IMR-90 (cell line): ENCODE measurements at regions not wholly inside any gene's neighbourhood (a gene's known extent, or its start where the extent isn't known, plus 50 kb on each side); places are given as distances from the start of the nearest gene placed in this dataset.

Experiments
- ATAC-seq: fragments of 200-7000 bp; cut with Tn5 transposase; 2 replicates; pipeline ENCODE4 v1.9.1; 2020; ENCODE audit warnings: low read depth, mild to moderate bottlenecking, moderate library complexity
- BruUV-seq: library from RNA; stranded (reverse); fragments of 400-500 nt; replicated peaks from 2 replicates; lab custom pipeline; 2021; lab: Mats Ljungman, UMichigan
- CTCF ChIA-PET: fragments of 300-600 bp; formaldehyde crosslinking; extraction: SDS; loops from one replicate; lab custom pipeline; 2021; ENCODE audit warnings: antibody characterized with exemption; lab: Yijun Ruan, JAX
- POLR2A ChIA-PET: fragments of 300-600 bp; sonication (Branson Sonifier 250); formaldehyde crosslinking; loops from one replicate; lab custom pipeline; 2022; ENCODE audit warnings: antibody characterized with exemption; ENCODE audit not compliant: unreplicated experiment; lab: Charles Lee
- DNase-seq: peaks from one replicate; pipeline ENCODE4 v3.0.0; 2013
- H2AFZ ChIP-seq: replicated peaks from 2 replicates; pipeline ENCODE3; 2013; ENCODE audit warnings: low read length, mild to moderate bottlenecking; ENCODE audit not compliant: poor library complexity
- H2AK5ac ChIP-seq: 2 replicates; pipeline ENCODE4 v1.6.1; 2013; ENCODE audit warnings: low read depth, low read length, inconsistent platforms
- H2AK9ac ChIP-seq: replicated peaks from 2 replicates; pipeline ENCODE3; 2013; ENCODE audit warnings: mild to moderate bottlenecking, low read depth, low read length, moderate library complexity; ENCODE audit not compliant: poor library complexity
- H2BK120ac ChIP-seq: 2 replicates; pipeline ENCODE4 v1.6.1; 2013; ENCODE audit warnings: low read depth, low read length, inconsistent platforms
- H2BK15ac ChIP-seq: 3 replicates; pipeline ENCODE4 v1.6.1; 2013; ENCODE audit warnings: low read depth, low read length, inconsistent platforms
- H2BK20ac ChIP-seq: 2 replicates; pipeline ENCODE4 v1.6.1; 2013; ENCODE audit warnings: low read depth, mild to moderate bottlenecking, inconsistent platforms, low read length, moderate library complexity
- H2BK5ac ChIP-seq: 2 replicates; pipeline ENCODE4 v1.6.1; 2013; ENCODE audit warnings: mild to moderate bottlenecking, low read depth, low read length, inconsistent platforms; ENCODE audit not compliant: poor library complexity, severe bottlenecking
- H3K14ac ChIP-seq: replicated peaks from 2 replicates; pipeline ENCODE4 v1.6.1; 2013; ENCODE audit warnings: low read depth, low read length, inconsistent platforms
- H3K18ac ChIP-seq: 2 replicates; pipeline ENCODE4 v1.6.1; 2013; ENCODE audit warnings: low read depth, low read length, control low read depth
- H3K23ac ChIP-seq: 2 replicates; pipeline ENCODE4 v1.6.1; 2013; ENCODE audit warnings: low read depth, low read length, inconsistent platforms
- H3K27ac ChIP-seq: 2 replicates; pipeline ENCODE4 v1.5.1; 2013; ENCODE audit warnings: mild to moderate bottlenecking, control low read depth, low read length; ENCODE audit not compliant: insufficient read depth
- H3K27me3 ChIP-seq: 2 replicates; pipeline ENCODE4 v1.6.1; 2013; ENCODE audit warnings: low read length; ENCODE audit not compliant: control insufficient read depth, insufficient read depth
- H3K36me3 ChIP-seq: 2 replicates; pipeline ENCODE4 v1.6.1; 2013; ENCODE audit warnings: low read length, mixed read lengths; ENCODE audit not compliant: control insufficient read depth, insufficient read depth
- H3K4ac ChIP-seq: 2 replicates; pipeline ENCODE4 v1.6.1; 2013; ENCODE audit warnings: low read depth, low read length, inconsistent platforms
- H3K4me1 ChIP-seq: 2 replicates; pipeline ENCODE4 v1.6.1; 2013; ENCODE audit warnings: low read length, mixed read lengths; ENCODE audit not compliant: control insufficient read depth, insufficient read depth
- H3K4me2 ChIP-seq: 2 replicates; pipeline ENCODE4 v1.6.1; 2013; ENCODE audit warnings: low read depth, mild to moderate bottlenecking, control low read depth, low read length, moderate library complexity
- H3K4me3 ChIP-seq: 2 replicates; pipeline ENCODE4 v1.5.1; 2013; ENCODE audit warnings: low read depth, mild to moderate bottlenecking, control low read depth, low read length, moderate library complexity; ENCODE audit not compliant: insufficient read depth
- H3K56ac ChIP-seq: 2 replicates; pipeline ENCODE4 v1.6.1; 2013; ENCODE audit warnings: low read length, inconsistent platforms; ENCODE audit not compliant: insufficient read depth; ENCODE audit errors: extremely low read depth
- H3K79me1 ChIP-seq, 2 experiments: 2 replicates each; pipeline ENCODE4 v1.6.1; 2013; ENCODE audit warnings: low read length in 2 of 2, inconsistent platforms in 1 of 2, low read depth in 1 of 2
- H3K9ac ChIP-seq: 2 replicates; pipeline ENCODE4 v1.6.1; 2013; ENCODE audit warnings: low read depth, low read length, control low read depth
- H3K9me1 ChIP-seq: 2 replicates; pipeline ENCODE4 v1.6.1; 2013; ENCODE audit warnings: low read length, inconsistent platforms; ENCODE audit not compliant: insufficient read depth
- H3K9me3 ChIP-seq: 2 replicates; pipeline ENCODE4 v1.6.1; 2013; ENCODE audit warnings: low read length; ENCODE audit not compliant: control insufficient read depth, insufficient read depth
- H4K20me1 ChIP-seq: 2 replicates; pipeline ENCODE4 v1.6.1; 2013; ENCODE audit warnings: low read length, inconsistent platforms; ENCODE audit not compliant: insufficient read depth
- H4K5ac ChIP-seq: 2 replicates; pipeline ENCODE4 v1.6.1; 2013; ENCODE audit warnings: mild to moderate bottlenecking, low read depth, low read length, control low read depth
- H4K8ac ChIP-seq, 2 experiments: 2 replicates each; pipeline ENCODE4 v1.6.1; 2013; ENCODE audit warnings: low read depth in 2 of 2, low read length in 2 of 2, control low read depth in 1 of 2, inconsistent platforms in 1 of 2
- H4K91ac ChIP-seq: 2 replicates; pipeline ENCODE4 v1.6.1; 2013; ENCODE audit warnings: low read depth, low read length, inconsistent platforms; ENCODE audit not compliant: insufficient read depth
- CEBPB ChIP-seq: IDR thresholded peaks from 2 replicates; pipeline ENCODE4 v1.6.1; 2012; ENCODE audit warnings: low read depth, low read length, improper control_type of control experiment
- CHD1 ChIP-seq: IDR thresholded peaks from 2 replicates; pipeline ENCODE4 v1.6.1; 2012; ENCODE audit warnings: low read depth, low read length, improper control_type of control experiment
- FOS ChIP-seq: fragments of 150-350 bp; IDR thresholded peaks from 2 replicates; pipeline ENCODE4 v1.6.1; 2016; ENCODE audit warnings: low read depth, low read length
- MAFK ChIP-seq: IDR thresholded peaks from 2 replicates; pipeline ENCODE4 v1.6.1; 2012; ENCODE audit warnings: low read depth, low read length, improper control_type of control experiment
- MAZ ChIP-seq: IDR thresholded peaks from 2 replicates; pipeline ENCODE4 v1.6.1; 2012; ENCODE audit warnings: low read depth, mild to moderate bottlenecking, low read length, improper control_type of control experiment, moderate library complexity, borderline replicate concordance
- NFE2L2 ChIP-seq: fragments of 150-350 bp; IDR thresholded peaks from 2 replicates; pipeline ENCODE4 v1.6.1; 2016; ENCODE audit warnings: low read depth, mild to moderate bottlenecking, low read length
- RAD21 ChIP-seq: IDR thresholded peaks from 2 replicates; pipeline ENCODE4 v1.6.1; 2012; ENCODE audit warnings: low read length, improper control_type of control experiment
- RFX5 ChIP-seq: IDR thresholded peaks from 2 replicates; pipeline ENCODE4 v1.8.0; 2012; ENCODE audit warnings: low read depth, mild to moderate bottlenecking, low read length, moderate library complexity
- SMC3 ChIP-seq: fragments of 150-350 bp; IDR thresholded peaks from 2 replicates; pipeline ENCODE4 v1.6.1; 2016; ENCODE audit warnings: low read depth, mild to moderate bottlenecking, antibody characterized with exemption, low read length, moderate library complexity
- USF2 ChIP-seq: fragments of 150-350 bp; IDR thresholded peaks from 2 replicates; pipeline ENCODE4 v1.6.1; 2017; ENCODE audit warnings: mild to moderate bottlenecking, antibody characterized with exemption, low read length, low read depth
- WGBS, 2 experiments: methylation state at CpG; one replicate each; pipeline versions ENCODE4 v1.1.5 to v1.1.7; 2013; ENCODE audit warnings: missing lambda C conversion rate in 2 of 2; ENCODE audit not compliant: insufficient read length in 1 of 2; ENCODE audit errors: extremely low coverage in 2 of 2; 5-methylcytosine and 5-hydroxymethylcytosine counted together
- dilution Hi-C: fragments of 300-500 bp; cut with HindIII; formaldehyde crosslinking; loops from one replicate; pipeline ENCODE4 v1.14.3; 2018; ENCODE audit warnings: low sequenced_read_pairs; ENCODE audit not compliant: unreplicated experiment
- in situ Hi-C: fragments of 300-500 bp; cut with MboI; formaldehyde crosslinking; loops from 3 replicates; pipeline ENCODE4 v1.14.3; 2019; ENCODE audit warnings: low sequenced_read_pairs, inconsistent platforms, mixed read lengths
- intact Hi-C: fragments of 100-400 bp; cut with micrococcal nuclease; formaldehyde crosslinking; loops from 2 replicates; pipeline ENCODE4 v1.10.0; 2022
- TF ChIP-seq, protein P1 (sequence below): fragments of 150-350 bp; IDR thresholded peaks from 2 replicates; pipeline ENCODE4 v1.6.1; 2016; ENCODE audit warnings: low read depth, mild to moderate bottlenecking, low read length, moderate library complexity, borderline replicate concordance

DNA sequence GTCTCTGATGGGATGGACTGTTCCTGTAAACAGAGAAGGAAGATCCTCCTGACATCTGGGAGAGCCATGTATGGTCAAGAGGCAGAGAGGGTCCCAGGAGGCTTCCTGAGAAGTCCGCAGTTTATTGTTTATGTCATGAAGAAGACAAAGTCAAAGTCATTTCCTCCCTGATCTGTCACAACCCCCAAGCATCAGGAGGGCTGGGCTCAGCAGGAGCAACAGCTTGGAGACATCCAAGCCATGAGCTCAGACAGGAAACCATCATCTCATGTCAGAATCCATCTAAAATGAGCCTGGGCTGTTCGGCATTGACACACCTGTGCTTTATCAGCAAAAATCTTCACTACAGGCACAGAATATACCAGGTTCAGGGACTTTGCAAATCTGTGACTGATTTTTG is 325.0 kb upstream of the MSX2 start:
- Histone ChIP-seq H3K4me3 (no peak overlapping the region), H2AK5ac (no peak overlapping the region), H2AFZ (no peak overlapping the region), H2AK9ac (no peak overlapping the region), H3K79me1 (no peaks in the 10 kb centered on the region), H3K4ac (no peak overlapping the region), H2BK15ac (no peak overlapping the region), H3K36me3 (no peaks in the 10 kb centered on the region), H3K27ac (no peak overlapping the region), H2BK120ac (no peak overlapping the region), H3K9me1 (no peaks in the 10 kb centered on the region), H4K20me1 (no peaks in the 10 kb centered on the region), H3K4me1 (no peaks in the 10 kb centered on the region), H3K27me3 (peaks cover 20% of the 10 kb centered on the region), H3K56ac (no peak overlapping the region), H2BK20ac (no peak overlapping the region), H3K14ac (no peak overlapping the region), H3K18ac (no peak overlapping the region), H2BK5ac (no peak overlapping the region), H3K9me3 (no peaks in the 10 kb centered on the region), H3K4me2 (no peak overlapping the region), H3K23ac (no peak overlapping the region), H3K9ac (no peak overlapping the region), H4K91ac (no peak overlapping the region), H4K8ac (no peak overlapping the region), H4K5ac (no peak overlapping the region)
- in situ Hi-C loops: no loop called here
- POLR2A ChIA-PET: no interaction called here
- intact Hi-C loops: no loop called here
- dilution Hi-C loops: no loop called here
- no CpG with 5 or more reads among the region's 2 CpGs for WGBS, 2 experiments
- CTCF ChIA-PET: interaction anchor here (1.1 kb wide), 1 partner anchor 11 kb away, joined by 3 read pairs; no protein-coding TSS in a partner anchor
- TF ChIP-seq CEBPB (no peak), CHD1 (no peak), MAZ (no peak), RFX5 (no peak), SMC3 (no peak), NFE2L2 (no peak), USF2 (no peak), MAFK (no peak), RAD21 (no peak), FOS (no peak)
- TF ChIP-seq, protein P1, sequence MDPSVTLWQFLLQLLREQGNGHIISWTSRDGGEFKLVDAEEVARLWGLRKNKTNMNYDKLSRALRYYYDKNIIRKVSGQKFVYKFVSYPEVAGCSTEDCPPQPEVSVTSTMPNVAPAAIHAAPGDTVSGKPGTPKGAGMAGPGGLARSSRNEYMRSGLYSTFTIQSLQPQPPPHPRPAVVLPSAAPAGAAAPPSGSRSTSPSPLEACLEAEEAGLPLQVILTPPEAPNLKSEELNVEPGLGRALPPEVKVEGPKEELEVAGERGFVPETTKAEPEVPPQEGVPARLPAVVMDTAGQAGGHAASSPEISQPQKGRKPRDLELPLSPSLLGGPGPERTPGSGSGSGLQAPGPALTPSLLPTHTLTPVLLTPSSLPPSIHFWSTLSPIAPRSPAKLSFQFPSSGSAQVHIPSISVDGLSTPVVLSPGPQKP: no peak
- BruUV-seq: no TSS peak
- ATAC-seq (no peak), DNase-seq (no peak)
